ENCODE measurements at regions not wholly inside any gene's neighbourhood (a gene's known extent, or its start where the extent isn't known, plus 50 kb on each side); places are given as distances from the start of the nearest gene placed in this dataset.

DNA sequence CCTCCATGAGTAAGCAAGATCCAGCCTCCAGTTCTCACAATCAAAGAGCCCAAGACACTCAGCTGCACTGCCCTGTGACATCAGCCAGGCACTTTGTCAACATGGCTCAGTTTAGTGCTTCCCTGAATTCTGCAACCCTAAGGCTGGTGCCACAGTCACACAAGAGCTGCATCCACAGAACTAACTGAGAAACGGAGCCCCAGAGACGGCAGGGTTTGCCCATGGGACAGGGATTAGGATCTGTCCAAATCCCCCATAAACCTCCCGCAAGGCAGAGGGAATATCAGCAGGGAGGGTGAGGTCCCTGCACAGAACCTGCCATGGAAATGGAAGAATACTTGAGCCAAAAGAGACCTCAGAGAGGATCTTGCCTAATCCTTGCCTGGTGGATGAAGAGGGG is 70.4 kb upstream of the UQCRFS1 start:
- DNase-seq (no peak), ATAC-seq (ENCODE audit: low FRiP score in 2 of 2) (no peak)
- no peak for TF ChIP-seq POLR2A (IDR thresholded peaks at IDR 0.05)
- no peak for TF ChIP-seq EP300 (IDR thresholded peaks at IDR 0.05)
- TF ChIP-seq POLR2AphosphoS5 (IDR thresholded peaks at IDR 0.05) = no peak
- TF ChIP-seq CTCF (IDR thresholded peaks at IDR 0.05) = no peak
- H3K27me3 ChIP-seq = no peaks in the 10 kb centered on the region
- no peaks in the 10 kb centered on the region for H3K9me3 ChIP-seq
- H3K36me3 ChIP-seq = no peaks in the 10 kb centered on the region
- H3K4me1 ChIP-seq = no peaks in the 10 kb centered on the region
- no peak overlapping the region for H3K27ac ChIP-seq
- no peak overlapping the region for H3K4me3 ChIP-seq
- 55 to 100% methylated on average over 1 to 3 of the region's 3 CpGs for WGBS, 2 donors

GRCh38 chr19:29285187-29285687 is 72.3 kb upstream of the UQCRFS1 start:
- ATAC-seq (ENCODE audit: low FRiP score in 2 of 2) = no peak
- WGBS, 2 donors = 64 to 66% methylated on average over 6 of the region's 6 CpGs
- H3K9me3 ChIP-seq = no peaks in the 10 kb centered on the region
- H3K27ac ChIP-seq = no peak overlapping the region
- DNase-seq = no peak
- H3K4me1 ChIP-seq = no peaks in the 10 kb centered on the region
- no peaks in the 10 kb centered on the region for H3K27me3 ChIP-seq
- no peak overlapping the region for H3K4me3 ChIP-seq
- TF ChIP-seq EP300 (IDR thresholded peaks at IDR 0.05) = no peak
- H3K36me3 ChIP-seq = no peaks in the 10 kb centered on the region

- peak in 1 of 2 donors; percentile 24 for ATAC-seq (ENCODE audit: low FRiP score in 2 of 2)
- Histone ChIP-seq H3K4me3 (no peak overlapping the region), H3K27ac (no peak overlapping the region), H3K9me3 (no peaks in the 10 kb centered on the region), H3K4me1 (no peaks in the 10 kb centered on the region), H3K27me3 (no peaks in the 10 kb centered on the region), H3K36me3 (no peaks in the 10 kb centered on the region)
- WGBS, 2 donors = 28% methylated on average over 6 of the region's 6 CpGs
- no peak for DNase-seq
- TF ChIP-seq POLR2A (IDR thresholded peaks at IDR 0.05) (no peak), EP300 (IDR thresholded peaks at IDR 0.05) (no peak), POLR2AphosphoS5 (IDR thresholded peaks at IDR 0.05) (no peak), CTCF (IDR thresholded peaks at IDR 0.05) (no peak)
These were observed 72.9 kb upstream of the UQCRFS1 start for GRCh38 chr19:29285878-29286277.

GRCh38 chr19:29287061-29287460 is 74.1 kb upstream of the UQCRFS1 start:
- TF ChIP-seq POLR2A (IDR thresholded peaks at IDR 0.05) = no peak
- no peak for TF ChIP-seq EP300 (IDR thresholded peaks at IDR 0.05)
- no peak overlapping the region for H3K4me3 ChIP-seq
- no peaks in the 10 kb centered on the region for H3K36me3 ChIP-seq
- H3K4me1 ChIP-seq = no peaks in the 10 kb centered on the region
- WGBS, 2 donors = 66 to 67% methylated on average over 4 of the region's 4 CpGs
- DNase-seq (peak in 1 of 2 donors; percentile 7), ATAC-seq (ENCODE audit: low FRiP score in 2 of 2) (no peak)
- no peaks in the 10 kb centered on the region for H3K27me3 ChIP-seq
- no peaks in the 10 kb centered on the region for H3K9me3 ChIP-seq
- no peak overlapping the region for H3K27ac ChIP-seq

GRCh38 chr19:29288256-29288655 is 75.3 kb upstream of the UQCRFS1 start:
- no peaks in the 10 kb centered on the region for H3K4me1 ChIP-seq
- ATAC-seq (ENCODE audit: low FRiP score in 2 of 2) = no peak
- H3K27ac ChIP-seq = no peak overlapping the region
- TF ChIP-seq CTCF (IDR thresholded peaks at IDR 0.05) (no peak), EP300 (IDR thresholded peaks at IDR 0.05) (no peak), POLR2A (IDR thresholded peaks at IDR 0.05) (no peak), POLR2AphosphoS5 (IDR thresholded peaks at IDR 0.05) (no peak)
- H3K4me3 ChIP-seq = no peak overlapping the region
- WGBS, 2 donors = 75 to 76% methylated on average over 4 of the region's 4 CpGs
- peak in 1 of 2 donors; percentile 3 for DNase-seq
- H3K9me3 ChIP-seq = no peaks in the 10 kb centered on the region
- no peaks in the 10 kb centered on the region for H3K27me3 ChIP-seq
- no peaks in the 10 kb centered on the region for H3K36me3 ChIP-seq

DNA sequence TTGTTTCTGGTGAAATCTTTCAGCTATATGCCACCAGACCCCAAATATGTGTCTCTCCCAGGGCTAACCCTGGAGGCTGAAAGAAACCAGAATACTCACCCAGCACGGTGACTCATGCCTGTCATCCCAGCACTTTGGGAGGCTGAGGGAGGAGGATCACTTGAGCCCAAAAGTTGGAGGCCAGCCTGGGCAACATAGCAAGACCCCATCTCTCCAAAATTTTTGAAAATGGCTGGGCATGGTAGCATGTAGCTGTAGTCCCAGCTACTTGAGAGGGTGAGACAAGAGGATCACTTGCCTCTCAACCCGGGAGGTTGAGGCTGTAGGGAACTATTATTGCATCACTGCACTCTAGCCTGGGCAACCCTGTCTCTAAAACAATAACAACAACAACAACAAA is 76.1 kb upstream of the UQCRFS1 start:
- H3K36me3 ChIP-seq = no peaks in the 10 kb centered on the region
- ATAC-seq (ENCODE audit: low FRiP score in 2 of 2) (no peak), DNase-seq (peak in 1 of 2 donors; percentile 4)
- no peaks in the 10 kb centered on the region for H3K4me1 ChIP-seq
- H3K27ac ChIP-seq = no peak overlapping the region
- no peaks in the 10 kb centered on the region for H3K27me3 ChIP-seq
- no peak for TF ChIP-seq POLR2A (IDR thresholded peaks at IDR 0.05)
- TF ChIP-seq EP300 (IDR thresholded peaks at IDR 0.05) = no peak
- TF ChIP-seq POLR2AphosphoS5 (IDR thresholded peaks at IDR 0.05) = no peak
- no peaks in the 10 kb centered on the region for H3K9me3 ChIP-seq
- H3K4me3 ChIP-seq = no peak overlapping the region
- 94 to 96% methylated on average over 2 of the region's 2 CpGs for WGBS, 2 donors
